ENCODE measurements at regions not wholly inside any gene's neighbourhood (a gene's known extent, or its start where the extent isn't known, plus 50 kb on each side); places are given as distances from the start of the nearest gene placed in this dataset.

DNA sequence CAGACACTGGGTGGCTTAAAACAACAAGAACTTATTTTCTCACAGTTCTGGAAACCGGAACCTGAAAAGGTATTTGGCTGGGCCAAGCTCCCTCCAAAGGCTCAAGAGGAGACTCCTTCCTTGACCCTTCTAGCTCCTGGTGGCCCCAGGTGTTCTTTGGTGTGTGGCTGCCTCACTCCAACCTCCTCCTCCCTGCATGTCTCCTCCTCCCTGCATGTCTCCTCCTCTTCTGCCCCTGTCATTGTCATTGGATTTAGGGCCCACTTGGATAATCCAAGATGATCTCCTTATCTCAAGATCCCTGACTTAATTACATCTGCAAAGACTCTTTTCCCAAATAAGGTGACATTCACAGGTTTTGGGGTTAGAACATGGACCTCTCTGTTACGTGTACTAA lies 69.8 kb upstream of the MFGE8 start:
- no peak for TF ChIP-seq POLR2A (IDR thresholded peaks at IDR 0.05)
- no peak for TF ChIP-seq POLR2AphosphoS5 (IDR thresholded peaks at IDR 0.05; ENCODE audit: insufficient read depth in 1 of 2, low read depth in 1 of 2)
- TF ChIP-seq, protein P1, sequence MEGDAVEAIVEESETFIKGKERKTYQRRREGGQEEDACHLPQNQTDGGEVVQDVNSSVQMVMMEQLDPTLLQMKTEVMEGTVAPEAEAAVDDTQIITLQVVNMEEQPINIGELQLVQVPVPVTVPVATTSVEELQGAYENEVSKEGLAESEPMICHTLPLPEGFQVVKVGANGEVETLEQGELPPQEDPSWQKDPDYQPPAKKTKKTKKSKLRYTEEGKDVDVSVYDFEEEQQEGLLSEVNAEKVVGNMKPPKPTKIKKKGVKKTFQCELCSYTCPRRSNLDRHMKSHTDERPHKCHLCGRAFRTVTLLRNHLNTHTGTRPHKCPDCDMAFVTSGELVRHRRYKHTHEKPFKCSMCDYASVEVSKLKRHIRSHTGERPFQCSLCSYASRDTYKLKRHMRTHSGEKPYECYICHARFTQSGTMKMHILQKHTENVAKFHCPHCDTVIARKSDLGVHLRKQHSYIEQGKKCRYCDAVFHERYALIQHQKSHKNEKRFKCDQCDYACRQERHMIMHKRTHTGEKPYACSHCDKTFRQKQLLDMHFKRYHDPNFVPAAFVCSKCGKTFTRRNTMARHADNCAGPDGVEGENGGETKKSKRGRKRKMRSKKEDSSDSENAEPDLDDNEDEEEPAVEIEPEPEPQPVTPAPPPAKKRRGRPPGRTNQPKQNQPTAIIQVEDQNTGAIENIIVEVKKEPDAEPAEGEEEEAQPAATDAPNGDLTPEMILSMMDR (IDR thresholded peaks at IDR 0.05): no peak
